Lung (tissue), 11 donors: ENCODE measurements at regions not wholly inside any gene's neighbourhood (a gene's known extent, or its start where the extent isn't known, plus 50 kb on each side); places are given as distances from the start of the nearest gene placed in this dataset.
"Not testable (repeated sequence)": the region's sequence is repeated elsewhere in the genome, so short reads cannot be mapped to it uniquely, and the experiment has no call there.

Source experiments
- ATAC-seq: fragments of 200-7000 bp; cut with Tn5 transposase; one replicate; pipeline ENCODE4 v1.9.1; 2020; ENCODE audit warnings: moderate number of reproducible peaks; ENCODE audit not compliant: insufficient read depth, low FRiP score
- DNase-seq, 3 donors: peaks; one replicate each; pipeline ENCODE4 v3.0.0-alpha.2; 2013 to 2017
- H3K27ac ChIP-seq, 2 donors: one replicate each; pipeline ENCODE4 v1.5.1; 2013; ENCODE audit warnings: mild to moderate bottlenecking in 2 of 2, moderate library complexity in 2 of 2, control low read depth in 1 of 2, inconsistent platforms in 1 of 2, low read depth in 1 of 2, low read length in 1 of 2
- H3K27me3 ChIP-seq, 3 donors: one replicate each; pipeline ENCODE4 v1.5.1; 2013; ENCODE audit warnings: low read length in 2 of 3; ENCODE audit not compliant: control insufficient read depth in 3 of 3, insufficient read depth in 3 of 3
- H3K36me3 ChIP-seq, 4 donors: one replicate each; pipeline ENCODE4 v1.5.1; 2013; ENCODE audit warnings: low read length in 4 of 4, mild to moderate bottlenecking in 1 of 4, moderate library complexity in 1 of 4; ENCODE audit not compliant: control insufficient read depth in 4 of 4, insufficient read depth in 4 of 4
- H3K4me1 ChIP-seq, 5 donors: one replicate each; pipeline ENCODE4 v1.5.1; 2013; ENCODE audit warnings: low read length in 5 of 5, mild to moderate bottlenecking in 2 of 5, moderate library complexity in 1 of 5; ENCODE audit not compliant: control insufficient read depth in 5 of 5, insufficient read depth in 5 of 5
- H3K4me3 ChIP-seq: one replicate; pipeline ENCODE4 v1.5.1; 2013; ENCODE audit warnings: mild to moderate bottlenecking, control low read depth, moderate library complexity
- H3K9ac ChIP-seq, 2 donors: one replicate each; pipeline ENCODE4 v1.5.1; 2013; ENCODE audit warnings: low read length in 2 of 2, control low read depth in 1 of 2; ENCODE audit not compliant: insufficient read depth in 1 of 2
- H3K9me3 ChIP-seq, 4 donors: one replicate each; pipeline ENCODE4 v1.5.1; 2013; ENCODE audit warnings: low read length in 3 of 4, mild to moderate bottlenecking in 1 of 4, moderate library complexity in 1 of 4; ENCODE audit not compliant: control insufficient read depth in 4 of 4, insufficient read depth in 3 of 4
- CTCF ChIP-seq: IDR thresholded peaks from 2 replicates; pipeline ENCODE4 v1.5.1; 2012; ENCODE audit warnings: mild to moderate bottlenecking; ENCODE audit errors: control extremely low read depth, extremely low read depth
- WGBS, 2 donors: extraction: QIAGEN DNeasy Blood & Tissue Kit; methylation state at CpG; one replicate each; pipeline ENCODE4 v1.1.7; 2013; 5-methylcytosine and 5-hydroxymethylcytosine counted together
- donor health status: control.
- donor health status: control.
- donor health status: Bipolar disorder and iron deficiency.
- donor health status: healthy.
- donor health status: DM: yes; HTN: yes; CAD: no.

GRCh38 chr2:4915357-4915756 is 776.8 kb upstream of the SOX11 start:
- WGBS, 2 donors = 82 to 86% methylated on average over 2 of the region's 2 CpGs
- no peak for TF ChIP-seq CTCF
- ATAC-seq = no peak

DNA sequence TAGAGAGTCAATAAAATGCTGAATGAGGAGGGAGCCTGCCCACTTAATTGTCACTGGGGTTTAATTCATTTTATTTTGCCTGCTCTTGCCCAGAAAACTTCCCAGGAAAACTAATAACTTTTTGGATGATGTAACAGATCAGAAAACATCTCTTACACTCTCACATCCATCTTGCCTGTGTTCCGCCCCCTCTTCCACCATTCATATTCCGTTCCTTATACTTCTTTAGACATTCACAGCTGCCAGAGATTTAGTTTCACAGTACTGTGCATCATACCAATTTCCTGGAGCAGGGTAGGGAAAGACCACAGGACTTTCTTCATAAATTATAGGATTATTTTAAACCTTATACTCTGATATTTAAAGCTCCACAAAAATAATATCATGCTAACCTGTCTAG is 776.1 kb upstream of the SOX11 start:
- H3K27ac ChIP-seq = no peak overlapping the region
- no peak overlapping the region for H3K9ac ChIP-seq
- no peaks in the 10 kb centered on the region for H3K27me3 ChIP-seq
- WGBS, 2 donors = 45 to 47% methylated on average over 2 of the region's 2 CpGs
- H3K4me3 ChIP-seq = no peak overlapping the region
- DNase-seq = no peak
- no peaks in the 10 kb centered on the region for H3K36me3 ChIP-seq
- H3K4me1 ChIP-seq = no peaks in the 10 kb centered on the region
- H3K9me3 ChIP-seq = no peaks in the 10 kb centered on the region
- TF ChIP-seq CTCF = no peak
- no peak for ATAC-seq

More at GRCh38 chr2:4915357-4915756, 776.8 kb upstream of the SOX11 start:
- Histone ChIP-seq H3K36me3 (no peaks in the 10 kb centered on the region), H3K9me3 (no peaks in the 10 kb centered on the region), H3K27ac (no peak overlapping the region), H3K4me3 (no peak overlapping the region), H3K9ac (no peak overlapping the region), H3K4me1 (no peaks in the 10 kb centered on the region), H3K27me3 (no peaks in the 10 kb centered on the region)
- no peak for DNase-seq

- no peak overlapping the region for H3K4me3 ChIP-seq
- H3K4me1 ChIP-seq = no peaks in the 10 kb centered on the region
- H3K27ac ChIP-seq = no peak overlapping the region
- 84 to 90% methylated on average over 5 of the region's 5 CpGs for WGBS, 2 donors
- no peaks in the 10 kb centered on the region for H3K27me3 ChIP-seq
- H3K9me3 ChIP-seq = no peaks in the 10 kb centered on the region
- no peak for TF ChIP-seq CTCF
- ATAC-seq (no peak), DNase-seq (no peak)
- H3K9ac ChIP-seq = no peak overlapping the region
- H3K36me3 ChIP-seq = no peaks in the 10 kb centered on the region
These were observed 761.5 kb upstream of the SOX11 start for GRCh38 chr2:4930704-4931103.

- TF ChIP-seq CTCF = no peak
- DNase-seq (no peak), ATAC-seq (no peak)
- WGBS, 2 donors = 82 to 88% methylated on average over 6 of the region's 6 CpGs
- H3K4me3 ChIP-seq = no peak overlapping the region
- H3K4me1 ChIP-seq = no peaks in the 10 kb centered on the region
- no peak overlapping the region for H3K27ac ChIP-seq
- H3K36me3 ChIP-seq = no peaks in the 10 kb centered on the region
- H3K9me3 ChIP-seq = no peaks in the 10 kb centered on the region
- no peak overlapping the region for H3K9ac ChIP-seq
- no peaks in the 10 kb centered on the region for H3K27me3 ChIP-seq
These were observed 760.3 kb upstream of the SOX11 start for GRCh38 chr2:4931721-4932365.

DNA sequence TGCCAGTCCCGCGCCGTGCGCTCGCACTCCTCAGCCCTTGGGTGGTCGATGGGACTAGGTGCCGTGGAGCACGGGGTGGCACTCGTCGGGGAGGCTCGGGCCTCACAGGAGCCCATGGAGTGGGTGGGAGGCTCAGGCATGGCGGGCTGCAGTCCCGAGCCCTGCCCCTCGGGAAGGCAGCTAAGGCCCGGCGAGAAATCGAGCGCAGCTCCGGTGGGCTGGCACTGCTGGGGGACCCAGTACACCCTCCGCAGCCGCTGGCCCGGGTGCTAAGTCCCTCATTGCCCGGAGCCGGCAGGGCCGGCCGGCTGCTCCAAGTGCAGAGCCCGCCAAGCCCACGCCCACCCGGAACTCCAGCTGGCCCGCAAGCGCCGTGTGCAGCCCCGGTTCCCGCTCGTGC is 756.9 kb upstream of the SOX11 start:
- H3K36me3 ChIP-seq, ATAC-seq, DNase-seq, H3K4me3 ChIP-seq, H3K9me3 ChIP-seq, H3K9ac ChIP-seq, H3K27ac ChIP-seq, H3K27me3 ChIP-seq: not testable (repeated sequence)
- 96 to 97% methylated on average over 21 to 35 of the region's 35 CpGs for WGBS, 2 donors
- H3K4me1 ChIP-seq = peaks cover 0 to 12% (median 0%) of the 10 kb centered on the region in 5 donors
